ENCODE measurements at regions not wholly inside any gene's neighbourhood (a gene's known extent, or its start where the extent isn't known, plus 50 kb on each side); places are given as distances from the start of the nearest gene placed in this dataset.

DNA sequence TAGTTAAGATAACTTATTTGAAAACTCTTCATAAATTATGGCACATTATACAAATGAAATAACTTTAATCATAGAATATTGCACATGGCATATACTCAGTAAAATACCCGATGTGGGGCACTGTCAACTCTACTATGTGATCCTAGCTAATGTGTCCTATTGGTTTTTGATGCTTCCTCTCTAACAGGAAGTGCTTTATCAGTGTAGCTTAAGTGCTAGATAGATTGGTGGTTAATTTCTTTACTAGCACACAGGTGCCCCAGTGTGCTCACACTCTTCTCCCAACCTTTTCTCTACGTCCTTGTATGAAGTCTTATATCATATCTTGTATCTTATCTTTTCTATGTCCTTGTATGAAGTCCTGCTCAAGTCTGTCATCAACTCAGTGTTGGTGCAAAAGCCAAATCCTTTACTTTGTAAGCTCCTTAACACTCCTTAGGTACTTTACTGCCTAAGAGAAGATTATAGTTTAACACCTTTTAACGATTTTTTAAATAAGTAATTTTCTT, 358.9 kb downstream of the CENPW start:
- TF ChIP-seq, protein P1, sequence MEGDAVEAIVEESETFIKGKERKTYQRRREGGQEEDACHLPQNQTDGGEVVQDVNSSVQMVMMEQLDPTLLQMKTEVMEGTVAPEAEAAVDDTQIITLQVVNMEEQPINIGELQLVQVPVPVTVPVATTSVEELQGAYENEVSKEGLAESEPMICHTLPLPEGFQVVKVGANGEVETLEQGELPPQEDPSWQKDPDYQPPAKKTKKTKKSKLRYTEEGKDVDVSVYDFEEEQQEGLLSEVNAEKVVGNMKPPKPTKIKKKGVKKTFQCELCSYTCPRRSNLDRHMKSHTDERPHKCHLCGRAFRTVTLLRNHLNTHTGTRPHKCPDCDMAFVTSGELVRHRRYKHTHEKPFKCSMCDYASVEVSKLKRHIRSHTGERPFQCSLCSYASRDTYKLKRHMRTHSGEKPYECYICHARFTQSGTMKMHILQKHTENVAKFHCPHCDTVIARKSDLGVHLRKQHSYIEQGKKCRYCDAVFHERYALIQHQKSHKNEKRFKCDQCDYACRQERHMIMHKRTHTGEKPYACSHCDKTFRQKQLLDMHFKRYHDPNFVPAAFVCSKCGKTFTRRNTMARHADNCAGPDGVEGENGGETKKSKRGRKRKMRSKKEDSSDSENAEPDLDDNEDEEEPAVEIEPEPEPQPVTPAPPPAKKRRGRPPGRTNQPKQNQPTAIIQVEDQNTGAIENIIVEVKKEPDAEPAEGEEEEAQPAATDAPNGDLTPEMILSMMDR (IDR thresholded peaks at IDR 0.05) = no peak
- TF ChIP-seq POLR2A (IDR thresholded peaks at IDR 0.05) (no peak), EP300 (IDR thresholded peaks at IDR 0.05) (no peak)
